ENCODE measurements at regions not wholly inside any gene's neighbourhood (a gene's known extent, or its start where the extent isn't known, plus 50 kb on each side); places are given as distances from the start of the nearest gene placed in this dataset.
"Not testable (repeated sequence)": the region's sequence is repeated elsewhere in the genome, so short reads cannot be mapped to it uniquely, and the experiment has no call there.

GRCh38 chr1:148679050-148679786 lies 69.4 kb upstream of the NUDT4B start:
- H3K4me1 ChIP-seq; H3K36me3 ChIP-seq; H3K9me3 ChIP-seq; H3K27me3 ChIP-seq (ENCODE audit: low read depth); intact Hi-C loops (cut with DNase I): not testable (repeated sequence)
- ATAC-seq: peak; percentile 73 to 75
- peak; percentile 67 for DNase-seq
- H3K27ac ChIP-seq: peak overlapping the region; percentile 77
- peak overlapping the region; percentile 60 for H3K4me3 ChIP-seq

- peak; percentile 77 to 81 for ATAC-seq
- peak overlapping the region; percentile 60 for H3K4me3 ChIP-seq
- H3K9me3 ChIP-seq; H3K27me3 ChIP-seq (ENCODE audit: low read depth); H3K36me3 ChIP-seq; DNase-seq; H3K4me1 ChIP-seq; intact Hi-C loops (cut with DNase I); H3K27ac ChIP-seq: not testable (repeated sequence)
These were observed 68.7 kb upstream of the NUDT4B start for GRCh38 chr1:148679787-148680326.

DNA sequence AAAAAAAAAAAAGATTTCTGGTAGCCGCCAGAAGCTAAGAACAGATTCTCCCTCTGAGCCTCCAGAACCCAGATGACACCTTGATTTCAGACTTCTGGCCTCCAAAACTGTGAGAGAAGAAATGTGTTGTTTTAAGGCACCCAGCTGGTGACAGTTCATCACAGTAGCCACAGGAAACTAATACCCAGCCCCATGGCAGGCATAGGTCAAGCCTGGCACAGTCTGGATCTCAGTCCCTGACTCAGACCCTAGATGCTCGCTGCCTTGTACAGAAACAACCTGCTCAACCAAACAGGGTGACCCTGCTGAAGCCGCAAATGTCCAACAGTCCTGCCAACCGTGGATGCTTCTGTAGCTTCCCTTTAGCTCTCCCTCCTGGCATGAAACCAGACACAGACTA lies 61.8 kb upstream of the NUDT4B start:
- intact Hi-C loops (cut with DNase I): not testable (repeated sequence)

GRCh38 chr1:148687376-148687775 lies 61.2 kb upstream of the NUDT4B start:
- H3K36me3 ChIP-seq; intact Hi-C loops (cut with DNase I); H3K27ac ChIP-seq; DNase-seq; H3K4me1 ChIP-seq; H3K9me3 ChIP-seq; H3K27me3 ChIP-seq (ENCODE audit: low read depth); H3K4me3 ChIP-seq; ATAC-seq: not testable (repeated sequence)

More for the DNA sequence above, 61.8 kb upstream of the NUDT4B start:
- not testable (repeated sequence) for ATAC-seq; H3K9me3 ChIP-seq; DNase-seq; H3K27me3 ChIP-seq (ENCODE audit: low read depth); H3K4me1 ChIP-seq; H3K4me3 ChIP-seq; H3K27ac ChIP-seq; H3K36me3 ChIP-seq

All from lower lobe of right lung (tissue), 2 donors.